ENCODE measurements at regions not wholly inside any gene's neighbourhood (a gene's known extent, or its start where the extent isn't known, plus 50 kb on each side); places are given as distances from the start of the nearest gene placed in this dataset.

DNA sequence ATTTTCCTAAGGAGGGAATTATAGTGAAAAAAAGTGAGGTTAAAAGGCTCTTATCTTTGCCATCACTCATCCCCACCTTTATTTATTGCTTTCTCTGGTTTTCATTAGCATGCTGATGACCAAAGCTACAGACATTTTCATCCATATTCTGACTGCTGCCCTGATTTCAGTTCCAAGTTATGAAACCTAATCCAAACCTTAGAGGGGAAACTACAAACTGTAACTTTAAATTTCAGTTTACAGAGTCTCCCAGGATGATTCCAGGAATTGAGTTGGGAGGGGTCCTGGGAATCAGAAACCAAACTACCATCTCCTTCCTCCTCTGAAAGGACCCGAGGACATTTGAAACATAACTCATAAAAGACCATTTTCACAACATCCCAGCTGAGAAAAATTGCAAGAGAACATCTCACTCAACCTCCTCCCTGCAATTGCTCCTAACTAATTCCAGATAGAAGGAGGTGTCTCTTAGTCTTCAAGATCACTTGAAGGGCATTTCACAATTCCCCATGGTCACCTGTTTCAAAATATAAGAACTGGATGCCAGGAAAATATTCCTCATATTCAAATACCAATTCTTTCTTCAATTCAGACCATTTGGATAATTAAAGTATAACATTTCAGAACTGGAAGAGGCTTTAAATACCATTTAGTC is 520.6 kb downstream of the TNS1 start:
- TF ChIP-seq, protein P1, sequence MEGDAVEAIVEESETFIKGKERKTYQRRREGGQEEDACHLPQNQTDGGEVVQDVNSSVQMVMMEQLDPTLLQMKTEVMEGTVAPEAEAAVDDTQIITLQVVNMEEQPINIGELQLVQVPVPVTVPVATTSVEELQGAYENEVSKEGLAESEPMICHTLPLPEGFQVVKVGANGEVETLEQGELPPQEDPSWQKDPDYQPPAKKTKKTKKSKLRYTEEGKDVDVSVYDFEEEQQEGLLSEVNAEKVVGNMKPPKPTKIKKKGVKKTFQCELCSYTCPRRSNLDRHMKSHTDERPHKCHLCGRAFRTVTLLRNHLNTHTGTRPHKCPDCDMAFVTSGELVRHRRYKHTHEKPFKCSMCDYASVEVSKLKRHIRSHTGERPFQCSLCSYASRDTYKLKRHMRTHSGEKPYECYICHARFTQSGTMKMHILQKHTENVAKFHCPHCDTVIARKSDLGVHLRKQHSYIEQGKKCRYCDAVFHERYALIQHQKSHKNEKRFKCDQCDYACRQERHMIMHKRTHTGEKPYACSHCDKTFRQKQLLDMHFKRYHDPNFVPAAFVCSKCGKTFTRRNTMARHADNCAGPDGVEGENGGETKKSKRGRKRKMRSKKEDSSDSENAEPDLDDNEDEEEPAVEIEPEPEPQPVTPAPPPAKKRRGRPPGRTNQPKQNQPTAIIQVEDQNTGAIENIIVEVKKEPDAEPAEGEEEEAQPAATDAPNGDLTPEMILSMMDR (optimal IDR thresholded peaks at IDR 0.05 in 1 of 3, IDR thresholded peaks at IDR 0.05 in 1 of 3, conservative IDR thresholded peaks at IDR 0.05 in 1 of 3; ENCODE audit: extremely low read depth in 1 of 3, insufficient read depth in 2 of 3, low read length in 3 of 3): no peak
- no peak for TF ChIP-seq EZH2 (IDR thresholded peaks at IDR 0.05; ENCODE audit: low read length)

Measured in keratinocyte (primary cell).